ENCODE measurements at regions not wholly inside any gene's neighbourhood (a gene's known extent, or its start where the extent isn't known, plus 50 kb on each side); places are given as distances from the start of the nearest gene placed in this dataset.
"Not testable (repeated sequence)": the region's sequence is repeated elsewhere in the genome, so short reads cannot be mapped to it uniquely, and the experiment has no call there.

DNA sequence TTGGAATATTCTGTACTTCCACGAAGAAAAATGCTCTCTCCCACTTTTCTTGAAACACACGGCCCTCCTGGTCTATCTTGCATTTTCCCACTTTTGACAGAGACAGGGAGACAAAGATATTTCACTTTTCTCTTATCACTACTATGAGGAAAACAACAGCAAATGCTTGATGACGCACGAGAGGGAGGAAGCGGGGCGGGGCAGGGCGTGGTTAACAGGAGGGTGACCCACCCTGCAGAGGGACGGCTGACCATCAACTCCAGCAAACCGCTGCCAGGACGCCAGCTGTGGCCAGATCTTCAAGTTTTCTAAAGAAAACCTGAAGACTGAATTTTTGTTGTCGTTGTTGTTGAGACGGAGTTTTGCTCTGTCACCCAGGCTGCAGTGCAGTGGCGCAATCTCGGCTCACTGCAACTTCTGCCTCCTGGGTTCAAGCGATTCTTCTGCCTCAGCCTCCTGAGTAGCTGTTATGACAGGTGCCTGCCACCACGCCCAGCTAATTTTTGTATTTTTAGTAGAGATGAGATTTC lies 63.8 kb downstream of the NSUN5 start:
- not testable (repeated sequence) for DNase-seq (ENCODE audit: low read depth in 2 of 2)

DNA sequence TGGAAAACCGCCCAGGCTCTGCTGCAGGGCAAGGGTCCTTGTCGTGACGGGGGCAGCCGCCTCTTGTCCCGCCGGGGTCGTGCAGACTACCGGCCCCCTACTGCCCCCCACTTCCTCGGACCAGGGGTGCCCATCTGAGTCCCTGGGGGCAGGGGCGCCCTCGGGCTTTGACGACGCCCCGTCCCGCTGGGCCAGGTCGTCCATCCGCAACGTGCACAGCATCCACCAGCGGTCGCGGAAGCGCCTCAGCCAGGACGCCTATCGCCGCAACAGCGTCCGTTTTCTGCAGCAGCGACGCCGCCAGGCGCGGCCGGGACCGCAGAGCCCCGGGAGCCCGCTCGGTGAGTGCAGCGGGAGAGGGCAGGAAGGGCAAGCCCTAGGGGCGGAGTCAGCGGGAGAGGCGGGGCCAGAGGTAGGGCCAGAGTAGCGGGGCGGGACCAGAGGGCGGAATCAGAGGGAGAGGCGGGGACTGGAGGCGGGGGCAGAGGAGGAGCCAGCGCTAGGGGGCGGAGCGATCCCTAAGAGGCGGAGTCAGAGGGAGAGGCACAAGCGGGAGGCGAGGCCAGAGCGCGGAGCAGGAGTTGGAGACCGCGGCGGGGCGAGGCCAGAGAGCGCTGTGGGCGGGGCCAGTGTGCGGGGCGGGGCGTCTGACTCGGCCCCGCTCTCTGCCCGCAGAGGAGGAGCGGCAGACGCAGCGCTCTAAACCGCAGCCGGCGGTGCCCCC lies 73.5 kb downstream of the NSUN5 start:
- peak; percentile 72 to 89 for DNase-seq (ENCODE audit: low read depth in 2 of 2)

DNA sequence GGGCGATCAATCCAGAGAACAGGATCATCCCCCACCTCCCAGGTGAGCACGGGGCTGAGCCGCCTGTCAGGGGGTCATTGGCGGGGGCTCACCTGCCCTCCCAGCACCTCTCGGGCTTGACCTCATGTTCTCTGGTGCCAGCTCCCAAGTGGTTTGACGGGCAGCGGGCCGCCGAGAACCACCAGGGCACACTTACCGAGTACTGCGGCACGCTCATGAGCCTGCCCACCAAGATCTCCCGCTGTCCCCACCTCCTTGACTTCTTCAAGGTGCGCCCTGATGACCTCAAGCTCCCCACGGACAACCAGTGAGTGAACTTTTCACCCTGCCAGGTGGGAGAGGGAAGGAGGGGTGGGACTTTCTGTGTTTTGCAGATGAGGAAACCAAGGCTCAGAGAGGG lies 82.9 kb downstream of the NSUN5 start:
- not testable (repeated sequence) for DNase-seq (ENCODE audit: low read depth in 2 of 2)

DNA sequence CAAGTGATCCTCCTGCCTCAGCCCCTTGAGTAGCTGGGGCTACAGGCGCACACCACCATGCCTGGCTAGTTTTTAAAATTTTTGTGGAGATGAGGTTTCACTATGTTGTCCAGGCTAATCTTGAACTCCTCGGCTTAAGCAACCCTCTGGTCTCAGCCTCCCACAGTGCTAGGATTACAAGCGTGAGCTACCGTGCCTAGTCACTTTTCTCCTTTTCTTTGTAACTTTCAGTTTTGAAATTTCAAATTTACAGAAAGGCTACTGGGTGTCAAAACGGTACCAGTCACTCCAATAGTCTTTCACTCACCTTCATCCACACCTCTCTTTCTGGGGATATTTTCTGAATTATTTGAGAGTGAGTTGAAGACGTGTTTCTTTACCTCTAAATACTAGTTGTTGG lies 86.9 kb downstream of the NSUN5 start:
- not testable (repeated sequence) for DNase-seq (ENCODE audit: low read depth in 2 of 2)

DNA sequence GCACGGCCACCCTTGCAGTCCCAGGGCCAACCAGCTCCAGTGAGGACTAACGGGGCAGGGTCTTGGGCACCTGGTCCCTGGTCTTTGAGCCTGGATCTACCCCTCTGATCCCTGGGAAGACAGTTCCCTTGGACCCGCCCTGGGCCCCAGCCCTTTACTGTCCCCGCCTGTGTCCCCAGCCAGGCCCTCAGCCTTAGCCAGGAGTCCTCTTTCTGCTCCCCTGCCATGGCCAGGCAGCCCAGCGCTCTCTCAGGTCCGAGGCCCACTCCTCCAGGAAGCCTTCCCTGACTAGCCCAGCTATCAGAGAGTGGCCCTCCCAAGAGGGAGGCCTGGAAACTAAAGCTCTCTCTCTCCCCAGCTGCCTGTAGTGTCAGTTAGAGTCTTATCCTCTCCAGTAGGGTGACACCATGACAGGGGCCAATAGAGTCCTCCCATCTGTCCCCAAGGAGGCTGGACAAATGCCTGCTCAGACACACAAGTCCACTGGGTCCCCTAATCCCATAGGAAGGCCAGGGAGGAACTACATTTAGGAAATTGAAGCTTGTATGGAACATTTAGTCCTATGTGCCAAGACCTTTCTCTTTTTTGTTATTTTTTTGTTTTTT lies 87.8 kb downstream of the NSUN5 start:
- not testable (repeated sequence) for DNase-seq (ENCODE audit: low read depth in 2 of 2)

DNA sequence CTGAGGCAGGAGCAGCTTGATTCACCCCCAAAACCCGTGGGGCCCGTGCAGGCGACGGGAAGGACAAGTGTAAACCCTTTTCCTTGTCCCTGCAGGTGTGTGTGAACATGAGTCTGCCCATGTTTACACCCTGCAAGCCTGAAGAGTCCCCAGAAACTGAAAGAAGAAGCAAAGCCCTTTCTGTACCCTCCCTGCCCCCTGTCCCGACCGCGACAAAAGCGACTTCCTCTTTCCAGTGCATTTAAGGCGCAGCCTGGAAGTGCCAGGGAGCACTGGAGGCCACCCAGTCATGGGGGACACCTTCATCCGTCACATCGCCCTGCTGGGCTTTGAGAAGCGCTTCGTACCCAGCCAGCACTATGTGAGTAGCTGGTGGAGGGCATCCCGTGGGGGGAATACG lies 88.3 kb downstream of the NSUN5 start:
- DNase-seq (ENCODE audit: low read depth in 2 of 2) = not testable (repeated sequence)

DNA sequence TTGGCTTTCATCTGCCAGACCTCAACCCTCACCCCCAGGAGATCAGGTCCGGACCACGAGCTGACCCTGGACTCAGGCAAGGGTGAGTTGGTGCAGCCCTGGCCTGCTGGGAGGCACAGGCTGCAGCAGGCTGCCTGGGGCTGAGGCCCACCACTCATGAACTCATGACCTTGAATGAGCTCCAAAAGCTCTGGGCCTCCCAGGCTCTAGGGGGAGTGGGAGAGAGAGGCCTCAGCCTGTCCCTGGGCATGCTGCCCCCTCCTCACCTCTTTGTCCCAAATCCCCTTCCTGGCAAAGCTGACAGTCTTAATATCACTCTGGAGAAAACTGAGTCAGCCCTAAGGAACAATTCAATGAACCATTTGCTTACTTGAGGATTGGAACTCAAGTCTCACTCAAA lies 89.8 kb downstream of the NSUN5 start:
- not testable (repeated sequence) for DNase-seq (ENCODE audit: low read depth in 2 of 2)

DNA sequence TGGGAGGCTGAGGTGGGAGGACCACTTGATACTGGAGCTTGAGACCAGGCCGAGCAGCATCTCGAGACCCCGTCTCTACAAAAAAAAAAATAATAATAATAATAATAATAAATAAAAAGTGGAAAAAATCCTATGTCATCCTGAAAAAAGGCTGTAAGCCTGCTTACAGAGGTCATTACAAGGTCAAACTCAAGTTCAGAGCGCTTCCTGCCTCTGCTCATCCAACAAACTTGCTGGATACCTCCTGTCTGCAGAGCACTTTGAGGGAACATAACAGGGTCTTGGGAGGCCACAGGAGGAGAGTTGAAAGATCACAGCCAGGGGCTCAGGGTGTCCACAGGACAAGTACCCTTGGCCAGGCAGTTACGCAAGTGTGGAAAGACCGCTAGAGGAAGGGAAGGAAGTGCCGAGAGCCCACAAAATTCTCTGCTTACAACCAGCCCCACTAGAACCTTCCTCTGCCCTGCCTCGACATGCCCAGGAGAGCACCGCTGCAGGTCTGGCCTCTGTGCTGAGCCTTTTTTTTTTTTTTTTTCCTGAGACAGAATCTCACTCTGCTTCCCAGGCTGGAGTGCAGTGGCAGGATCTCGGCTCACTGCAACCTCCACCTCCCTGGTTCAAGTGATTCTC lies 92.5 kb downstream of the NSUN5 start:
- DNase-seq (ENCODE audit: low read depth in 2 of 2) = not testable (repeated sequence)

DNA sequence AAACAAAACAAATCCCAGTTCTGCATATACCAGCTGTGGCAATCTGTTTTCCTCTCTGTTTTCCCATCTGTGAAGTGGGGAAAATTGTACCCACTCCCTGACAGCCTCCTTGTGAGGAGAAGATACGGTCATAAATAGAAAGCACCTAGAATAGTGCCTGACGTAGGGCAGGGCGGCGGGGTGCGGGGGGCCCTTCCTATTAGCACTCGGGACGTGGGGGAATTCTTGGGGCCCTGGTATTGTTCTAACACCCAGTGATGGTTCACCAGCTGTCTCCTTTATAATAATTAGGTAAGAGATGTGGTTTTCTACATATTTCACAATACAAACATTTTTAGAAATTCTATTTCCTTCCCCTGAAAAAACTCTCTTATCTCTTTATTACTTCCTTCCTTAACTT lies 93.4 kb downstream of the NSUN5 start:
- DNase-seq (ENCODE audit: low read depth in 2 of 2) = not testable (repeated sequence)

DNA sequence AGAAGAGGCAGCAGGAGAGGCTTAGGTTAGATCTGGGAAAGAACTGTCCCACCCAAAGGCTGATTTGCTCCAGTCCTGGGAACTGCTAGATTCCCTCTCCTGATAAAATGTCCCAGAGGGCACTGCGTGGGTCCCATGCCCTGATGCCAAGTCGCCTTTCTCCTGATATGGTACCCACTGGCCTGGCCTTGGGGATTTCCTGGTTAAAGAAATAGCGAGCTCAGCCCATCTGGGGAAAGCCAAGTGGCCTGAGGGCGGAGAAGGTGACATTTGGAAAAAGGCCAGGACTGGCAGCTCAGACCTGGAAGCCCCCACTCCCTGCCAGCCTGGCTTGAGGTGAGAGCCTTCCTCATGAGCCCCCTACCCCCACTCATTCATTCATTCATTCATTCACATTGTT lies 94.2 kb downstream of the NSUN5 start:
- not testable (repeated sequence) for DNase-seq (ENCODE audit: low read depth in 2 of 2)

DNA sequence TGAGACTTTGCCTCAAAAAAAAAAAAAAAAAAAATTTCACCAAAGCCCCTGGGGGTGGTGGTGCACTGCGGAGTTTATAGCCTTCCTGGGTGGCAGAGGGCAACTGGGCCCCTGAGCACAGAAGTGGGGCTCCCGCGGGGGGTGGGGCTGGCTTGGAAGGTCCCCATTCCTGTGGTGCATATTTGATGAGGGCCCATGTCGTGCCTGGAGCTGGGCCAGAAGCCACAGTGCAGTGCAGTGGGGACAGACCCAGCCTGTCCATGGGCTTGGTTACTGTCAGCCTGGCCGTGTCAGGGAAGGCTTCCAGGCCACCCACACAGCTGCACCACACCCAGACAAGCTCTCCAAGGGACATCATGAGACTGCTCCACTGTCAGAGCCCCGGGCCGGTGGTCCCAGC lies 95.5 kb downstream of the NSUN5 start:
- not testable (repeated sequence) for DNase-seq (ENCODE audit: low read depth in 2 of 2)

DNA sequence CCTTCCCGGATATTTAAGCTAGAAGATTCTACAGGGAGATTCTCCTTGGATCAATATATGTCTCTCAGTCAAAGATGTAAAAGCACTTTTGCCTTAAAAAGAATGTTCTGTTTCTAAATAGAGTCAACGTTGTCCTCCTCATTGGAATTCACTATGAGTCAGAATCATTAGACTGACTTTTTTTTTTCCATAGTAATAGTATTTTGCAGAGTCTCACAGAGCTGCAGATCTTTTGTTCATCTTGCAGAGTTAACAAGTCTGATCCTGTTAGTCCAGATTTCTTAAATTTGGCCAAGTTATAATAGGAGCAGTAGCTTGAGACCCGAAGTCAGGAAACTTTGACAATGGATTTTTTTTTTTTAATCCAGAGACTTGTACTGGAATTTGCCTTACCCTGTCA lies 103.0 kb downstream of the NSUN5 start:
- not testable (repeated sequence) for DNase-seq (ENCODE audit: low read depth in 2 of 2)

DNA sequence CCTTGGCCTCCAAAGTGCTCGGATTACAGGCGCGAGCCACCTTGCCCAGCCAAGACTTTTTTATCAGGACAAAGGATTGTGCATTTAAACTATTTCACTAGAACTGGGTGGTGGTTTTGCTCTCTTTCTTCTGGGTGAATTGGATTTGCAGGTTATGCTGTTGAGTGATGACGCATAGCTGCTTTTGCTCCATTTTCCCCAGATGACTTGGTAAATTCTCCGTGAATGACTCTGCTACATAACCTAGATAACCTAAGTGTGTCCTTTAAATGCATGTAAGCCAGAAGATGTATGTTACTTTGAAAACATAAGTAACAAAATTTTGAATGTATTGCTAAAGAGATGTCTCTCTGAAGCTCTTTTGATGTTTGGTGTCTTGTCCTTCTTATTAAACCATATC lies 103.7 kb downstream of the NSUN5 start:
- not testable (repeated sequence) for DNase-seq (ENCODE audit: low read depth in 2 of 2)

DNA sequence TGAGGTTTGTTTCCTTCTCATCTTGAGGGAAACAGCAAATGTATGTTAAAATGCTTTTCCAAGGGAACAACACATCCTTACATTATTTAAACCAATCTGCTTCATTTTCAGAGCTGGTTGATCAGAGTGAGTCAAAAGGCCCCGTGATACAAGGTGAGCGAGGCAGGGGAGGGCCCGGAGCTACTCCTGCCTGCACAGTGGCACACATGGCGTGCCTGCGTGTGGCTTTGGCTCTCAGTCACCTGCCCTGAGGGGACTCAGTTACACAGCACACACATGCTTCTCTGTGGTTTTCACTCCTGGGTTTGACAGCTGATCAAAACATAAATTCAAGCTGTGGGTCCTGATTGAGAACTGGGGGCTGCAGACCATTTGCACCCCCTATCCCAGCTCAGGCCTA lies 105.3 kb downstream of the NSUN5 start:
- not testable (repeated sequence) for DNase-seq (ENCODE audit: low read depth in 2 of 2)

DNA sequence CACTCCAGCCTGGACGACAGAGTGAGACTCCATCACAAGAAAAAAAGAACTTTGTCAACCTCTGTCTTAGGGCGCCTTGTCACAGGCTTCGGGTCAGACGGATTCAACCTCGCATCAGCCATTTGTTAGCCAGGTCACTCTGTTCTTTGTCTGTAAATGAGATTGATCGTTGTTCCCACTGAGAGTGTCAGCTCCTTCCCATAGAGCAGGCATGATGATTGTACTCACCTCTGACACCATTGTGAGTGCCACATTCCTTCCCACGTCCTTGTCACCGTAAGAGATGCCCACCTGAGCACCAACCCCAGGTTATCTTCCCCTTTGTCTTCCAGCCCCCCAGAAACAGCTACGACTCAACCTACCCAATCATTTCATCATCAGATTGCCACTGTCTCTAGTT lies 107.4 kb downstream of the NSUN5 start:
- DNase-seq (ENCODE audit: low read depth in 2 of 2) = not testable (repeated sequence)

DNA sequence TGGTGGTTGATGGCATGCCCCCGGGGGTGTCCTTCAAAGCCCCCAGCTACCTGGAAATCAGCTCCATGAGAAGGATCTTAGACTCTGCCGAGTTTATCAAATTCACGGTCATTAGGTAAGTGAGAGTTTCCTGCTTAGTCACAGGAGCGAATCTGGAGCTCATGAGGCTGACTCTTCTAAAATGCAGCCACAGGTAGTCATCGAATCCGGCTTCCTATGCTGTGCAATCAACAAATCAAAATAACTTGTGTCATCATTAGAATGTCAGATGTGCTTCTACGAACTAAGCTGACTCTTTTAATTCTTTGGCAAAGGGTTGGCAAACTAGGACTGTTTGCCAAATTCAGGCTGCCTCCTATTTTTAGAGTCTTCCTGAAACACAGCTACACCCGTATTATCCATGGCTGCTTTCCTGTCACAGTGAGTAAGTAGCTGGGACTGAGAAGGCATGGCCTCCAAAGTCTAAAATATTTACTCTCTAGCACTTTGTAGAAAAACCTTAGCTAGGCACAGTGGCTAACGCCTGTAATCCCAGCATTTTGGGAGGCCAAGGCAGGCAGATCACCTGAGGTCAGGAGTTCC lies 108.0 kb downstream of the NSUN5 start:
- not testable (repeated sequence) for DNase-seq (ENCODE audit: low read depth in 2 of 2)

DNA sequence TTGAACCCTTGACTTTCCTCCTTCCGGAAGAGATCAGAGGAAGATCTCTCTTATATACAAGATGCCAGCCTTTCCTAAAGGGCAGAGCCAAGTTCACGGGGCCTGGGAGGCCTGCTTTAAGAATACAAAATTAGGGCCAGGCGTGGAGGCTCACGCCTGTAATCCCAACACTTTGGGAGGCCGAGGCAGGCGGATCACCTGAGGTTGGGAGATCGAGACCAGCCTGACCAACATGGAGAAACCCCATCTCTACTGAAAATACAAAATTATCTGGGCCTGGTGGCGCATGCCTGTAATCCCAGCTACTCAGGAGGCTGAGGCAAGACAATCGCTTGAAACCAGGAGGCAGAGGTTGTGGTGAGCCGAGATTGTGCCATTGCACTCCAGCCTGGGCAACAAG lies 108.2 kb upstream of the SPDYE9 start:
- not testable (repeated sequence) for DNase-seq (ENCODE audit: low read depth in 2 of 2)

DNA sequence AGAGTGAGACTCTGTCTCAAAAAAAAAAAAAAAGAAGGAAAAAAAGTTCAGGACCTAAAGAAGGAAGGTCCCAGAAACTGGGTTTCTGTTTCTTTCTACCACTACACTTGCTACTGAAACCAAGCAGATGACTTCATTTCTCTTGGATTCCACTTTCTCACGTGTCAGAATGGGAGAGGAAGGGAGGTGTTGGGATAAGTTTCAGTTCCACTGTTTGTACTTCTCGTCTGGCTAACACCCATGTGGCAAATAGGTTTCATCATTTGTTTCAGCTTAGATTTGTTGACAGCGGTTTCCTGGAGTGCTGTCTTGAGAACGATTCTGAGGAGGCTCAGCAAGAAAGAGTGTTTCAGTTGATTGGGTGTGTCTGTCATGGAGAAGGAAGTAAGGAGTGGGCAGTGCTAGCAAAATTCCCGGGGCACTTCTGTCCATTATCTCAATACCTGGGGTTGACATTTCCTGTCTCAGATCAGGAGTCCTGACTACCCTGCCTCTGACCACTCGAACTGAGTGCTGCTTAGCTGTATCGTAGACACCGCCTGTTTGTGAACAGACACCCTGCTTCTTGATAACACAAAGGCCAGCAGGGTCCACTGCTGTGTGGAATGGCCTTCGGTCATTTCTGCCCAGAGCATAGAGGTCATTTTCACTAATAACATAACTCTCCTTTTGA lies 104.8 kb upstream of the SPDYE9 start:
- DNase-seq (ENCODE audit: low read depth in 2 of 2) = not testable (repeated sequence)

DNA sequence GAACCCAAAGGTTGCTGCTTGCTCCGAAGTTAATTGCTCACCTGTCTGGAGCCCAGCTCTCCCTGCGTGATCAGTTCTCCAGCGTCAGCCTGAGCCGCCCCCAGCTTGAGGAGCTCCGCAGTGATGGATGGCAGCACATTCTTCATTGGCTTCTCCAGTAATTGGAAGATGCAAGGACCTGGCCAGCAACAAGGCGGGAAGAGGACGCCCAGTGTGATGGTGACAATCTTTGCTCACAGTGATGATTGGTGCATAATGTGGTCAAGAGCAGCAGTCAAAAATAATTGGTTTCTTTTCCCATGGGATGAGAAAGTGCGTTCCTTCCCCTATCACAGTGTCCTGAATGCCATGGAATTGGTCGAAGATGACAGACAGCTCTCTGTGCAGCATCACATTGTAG lies 102.4 kb upstream of the SPDYE9 start:
- DNase-seq (ENCODE audit: low read depth in 2 of 2) = not testable (repeated sequence)

DNA sequence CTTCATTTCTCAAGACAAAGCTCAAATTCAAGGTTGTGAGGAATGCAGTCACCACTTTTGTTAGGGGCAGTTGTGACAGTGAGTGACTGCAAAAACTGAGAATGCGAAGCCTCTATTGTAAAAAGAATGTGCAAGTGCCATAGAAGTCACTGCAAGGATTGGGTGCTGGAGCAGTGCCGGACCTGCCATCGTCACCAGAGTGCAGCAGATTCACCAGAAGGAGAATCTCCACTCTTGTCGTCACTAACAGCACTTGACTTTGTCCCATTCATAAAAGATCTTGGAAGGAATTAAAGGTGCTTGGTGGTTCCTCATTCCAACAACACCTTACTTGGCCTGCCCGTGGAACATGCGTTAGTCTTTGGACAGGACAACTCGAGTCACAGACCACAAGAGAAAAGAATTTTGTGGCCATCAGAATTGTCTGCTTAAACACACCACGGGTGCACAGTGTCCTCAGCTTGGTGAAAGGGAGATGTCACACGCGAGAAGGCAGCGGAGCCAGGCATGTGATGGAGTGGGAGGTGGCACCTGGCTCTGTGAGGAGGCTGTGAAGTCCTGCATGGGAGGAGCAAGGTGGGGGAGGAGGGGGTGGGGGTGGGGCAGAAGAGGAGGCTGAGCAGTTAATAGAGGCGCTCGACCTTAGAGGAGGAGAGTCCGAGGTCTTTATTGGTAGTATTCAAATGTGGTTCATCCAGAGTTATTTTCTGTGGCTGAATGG lies 100.9 kb upstream of the SPDYE9 start:
- DNase-seq (ENCODE audit: low read depth in 2 of 2) = not testable (repeated sequence)

DNA sequence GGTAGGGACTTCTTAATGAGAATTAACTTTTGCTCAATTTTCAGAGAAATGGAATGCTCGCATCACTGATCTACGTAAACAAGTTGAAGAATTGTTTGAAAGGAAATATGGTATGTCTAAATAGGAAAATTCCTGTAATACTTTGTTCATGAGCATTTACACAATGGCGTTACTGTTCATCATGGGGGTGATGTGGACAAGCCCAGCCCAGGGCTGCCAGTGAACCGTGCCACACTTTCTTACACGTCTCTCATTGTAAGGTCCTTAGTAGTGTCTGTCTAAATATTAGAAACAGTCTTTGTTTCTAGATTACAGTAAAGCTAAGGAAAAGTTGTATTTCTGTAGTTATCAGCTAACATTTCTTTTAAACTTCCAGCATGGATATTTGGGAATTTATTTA lies 91.0 kb upstream of the SPDYE9 start:
- DNase-seq (ENCODE audit: low read depth in 2 of 2) = not testable (repeated sequence)

All from stimulated activated CD4-positive, alpha-beta T cell treated with anti-CD3 and anti-CD28 coated beads, Interleukin-12 subunit alpha, Interleukin-12 subunit beta, amount 100 ng/mL, for 24 hours (primary cell).